H9 (cell line): ENCODE measurements at regions not wholly inside any gene's neighbourhood (a gene's known extent, or its start where the extent isn't known, plus 50 kb on each side); places are given as distances from the start of the nearest gene placed in this dataset.
"Not testable (repeated sequence)": the region's sequence is repeated elsewhere in the genome, so short reads cannot be mapped to it uniquely, and the experiment has no call there.

Experiments
- DNase-seq: peaks from one replicate; pipeline ENCODE4 v3.0.0-alpha.2; 2017
- H2AFZ ChIP-seq: one replicate; pipeline ENCODE4 v1.6.1; 2013; ENCODE audit warnings: mild to moderate bottlenecking, low read length, control low read depth, moderate library complexity
- H2AK5ac ChIP-seq: 2 replicates; pipeline ENCODE4 v1.6.1; 2013; ENCODE audit warnings: low read length, control low read depth, mixed read lengths; ENCODE audit not compliant: insufficient read length
- H2BK120ac ChIP-seq: one replicate; pipeline ENCODE4 v1.6.1; 2013; ENCODE audit warnings: low read depth, mild to moderate bottlenecking, low read length, control low read depth, inconsistent platforms; ENCODE audit not compliant: poor library complexity, severe bottlenecking
- H2BK12ac ChIP-seq: 2 replicates; pipeline ENCODE4 v1.6.1; 2013; ENCODE audit warnings: low read length, control low read depth, mixed read lengths, low read depth; ENCODE audit not compliant: insufficient read length
- H2BK15ac ChIP-seq: 2 replicates; pipeline ENCODE4 v1.6.1; 2013; ENCODE audit warnings: low read depth, low read length, control low read depth
- H2BK20ac ChIP-seq: one replicate; pipeline ENCODE4 v1.6.1; 2013; ENCODE audit warnings: low read depth, mild to moderate bottlenecking, low read length, control low read depth, inconsistent platforms; ENCODE audit not compliant: poor library complexity, severe bottlenecking
- H2BK5ac ChIP-seq: 2 replicates; pipeline ENCODE4 v1.6.1; 2013; ENCODE audit warnings: low read length, control low read depth, mixed read lengths; ENCODE audit not compliant: insufficient read length
- H3K14ac ChIP-seq: 2 replicates; pipeline ENCODE4 v1.6.1; 2013; ENCODE audit warnings: low read length, control low read depth; ENCODE audit not compliant: insufficient read depth
- H3K18ac ChIP-seq: 2 replicates; pipeline ENCODE4 v1.6.1; 2013; ENCODE audit warnings: low read depth, mild to moderate bottlenecking, mixed read lengths, low read length, control low read depth; ENCODE audit not compliant: insufficient read length
- H3K23ac ChIP-seq: 2 replicates; pipeline ENCODE4 v1.6.1; 2013; ENCODE audit warnings: low read length, control low read depth, mixed read lengths, low read depth; ENCODE audit not compliant: insufficient read length
- H3K23me2 ChIP-seq: 2 replicates; pipeline ENCODE4 v1.6.1; 2013; ENCODE audit warnings: low read depth, mild to moderate bottlenecking, mixed read lengths, low read length, control low read depth; ENCODE audit not compliant: insufficient read length, poor library complexity, severe bottlenecking
- H3K27ac ChIP-seq: 2 replicates; pipeline ENCODE4 v1.5.1; 2013; ENCODE audit warnings: low read length, control low read depth, mixed read lengths, low read depth; ENCODE audit not compliant: insufficient read length
- H3K27me3 ChIP-seq: 2 replicates; pipeline ENCODE4 v1.6.1; 2013; ENCODE audit warnings: low read length, control low read depth, inconsistent platforms; ENCODE audit not compliant: insufficient read depth
- H3K4ac ChIP-seq: 2 replicates; pipeline ENCODE4 v1.6.1; 2013; ENCODE audit warnings: low read depth, mild to moderate bottlenecking, control low read depth, inconsistent platforms, low read length, moderate library complexity
- H3K4me1 ChIP-seq: 2 replicates; pipeline ENCODE4 v1.6.1; 2013; ENCODE audit warnings: low read length, control low read depth, inconsistent platforms; ENCODE audit not compliant: insufficient read depth
- H3K4me2 ChIP-seq: 2 replicates; pipeline ENCODE4 v1.6.1; 2013; ENCODE audit warnings: low read length, control low read depth, mixed read lengths; ENCODE audit not compliant: insufficient read length, insufficient read depth
- H3K56ac ChIP-seq: 2 replicates; pipeline ENCODE4 v1.6.1; 2013; ENCODE audit warnings: low read depth, mild to moderate bottlenecking, mixed read lengths, low read length, control low read depth; ENCODE audit not compliant: insufficient read length
- H3K79me1 ChIP-seq: 2 replicates; pipeline ENCODE4 v1.6.1; 2013; ENCODE audit warnings: low read depth, mild to moderate bottlenecking, moderate library complexity, low read length, control low read depth, inconsistent platforms; ENCODE audit not compliant: insufficient read depth, poor library complexity, severe bottlenecking
- H3K79me2 ChIP-seq: 2 replicates; pipeline ENCODE4 v1.6.1; 2013; ENCODE audit warnings: low read length, control low read depth, inconsistent platforms; ENCODE audit not compliant: insufficient read depth
- H3K9ac ChIP-seq: 2 replicates; pipeline ENCODE4 v1.6.1; 2013; ENCODE audit warnings: low read length, control low read depth, mixed read lengths; ENCODE audit not compliant: insufficient read length; ENCODE audit errors: extremely low read depth
- H3K9me3 ChIP-seq: one replicate; pipeline ENCODE4 v1.6.1; 2013; ENCODE audit warnings: low read depth, low read length, inconsistent platforms; ENCODE audit not compliant: control insufficient read depth
- H3T11ph ChIP-seq: one replicate; pipeline ENCODE4 v1.6.1; 2013; ENCODE audit warnings: mild to moderate bottlenecking, low read length, control low read depth, inconsistent platforms
- H4K20me1 ChIP-seq: one replicate; pipeline ENCODE4 v1.6.1; 2013; ENCODE audit not compliant: control insufficient read depth, insufficient read length, insufficient read depth
- H4K5ac ChIP-seq: 2 replicates; pipeline ENCODE4 v1.6.1; 2013; ENCODE audit warnings: low read depth, mild to moderate bottlenecking, mixed read lengths, low read length, control low read depth; ENCODE audit not compliant: insufficient read length
- H4K8ac ChIP-seq: replicated peaks from 2 replicates; pipeline ENCODE4 v1.6.1; 2013; ENCODE audit warnings: low read length, control low read depth, mixed read lengths, low read depth; ENCODE audit not compliant: insufficient read length
- H4K91ac ChIP-seq: 2 replicates; pipeline ENCODE4 v1.6.1; 2013; ENCODE audit warnings: low read depth, mild to moderate bottlenecking, moderate library complexity, mixed read lengths, low read length, control low read depth; ENCODE audit not compliant: insufficient read length
- H3K27ac Mint-ChIP-seq, 3 experiments: 2 replicates in 2 of 3; 3 replicates in 1 of 3; pipeline ENCODE4 v1.8.0; 2020 to 2021; ENCODE audit warnings: mixed read lengths in 3 of 3, mild to moderate bottlenecking in 1 of 3, moderate library complexity in 1 of 3
- H3K27me3 Mint-ChIP-seq: 2 replicates; pipeline ENCODE4 v1.8.0; 2021; ENCODE audit warnings: low read depth, mild to moderate bottlenecking, moderate library complexity, mixed read lengths
- H3K36me3 Mint-ChIP-seq, 3 experiments: 2 replicates in 2 of 3; 3 replicates in 1 of 3; pipeline ENCODE4 v1.8.0; 2020 to 2021; ENCODE audit warnings: low read depth in 3 of 3, mixed read lengths in 3 of 3; ENCODE audit not compliant: insufficient read depth in 1 of 3
- H3K4me1 Mint-ChIP-seq, 2 experiments: 2 replicates each; pipeline ENCODE4 v1.8.0; 2020; ENCODE audit warnings: mixed read lengths in 2 of 2
- H3K4me3 Mint-ChIP-seq, 2 experiments: 2 replicates in 1 of 2; 3 replicates in 1 of 2; pipeline ENCODE4 v1.8.0; 2020 to 2021; ENCODE audit warnings: mild to moderate bottlenecking in 2 of 2, mixed read lengths in 2 of 2, moderate library complexity in 1 of 2
- H3K9me3 Mint-ChIP-seq, 2 experiments: 2 replicates in 1 of 2; 3 replicates in 1 of 2; pipeline ENCODE4 v1.8.0; 2020; ENCODE audit warnings: mild to moderate bottlenecking in 2 of 2, mixed read lengths in 2 of 2, moderate library complexity in 1 of 2
- WGBS: extraction: QIAGEN DNeasy Blood & Tissue Kit; methylation state at CpG from one replicate; pipeline ENCODE4 v1.1.7; 2013; ENCODE audit warnings: missing lambda C conversion rate, low lambda C conversion rate, mixed read lengths; ENCODE audit not compliant: insufficient read length; ENCODE audit errors: extremely low coverage; 5-methylcytosine and 5-hydroxymethylcytosine counted together

- not testable (repeated sequence) for H3K79me2 ChIP-seq, H4K91ac ChIP-seq, H3K4me3 Mint-ChIP-seq, H2BK12ac ChIP-seq, H4K8ac ChIP-seq, H2AFZ ChIP-seq, H3K4me1 ChIP-seq, H3K36me3 Mint-ChIP-seq, H3K27me3 ChIP-seq, H3K23ac ChIP-seq, H4K20me1 ChIP-seq, H2AK5ac ChIP-seq, H3K9me3 ChIP-seq, H2BK20ac ChIP-seq, H3K9ac ChIP-seq, H3K14ac ChIP-seq, H3K56ac ChIP-seq, H3K23me2 ChIP-seq, H4K5ac ChIP-seq, H2BK15ac ChIP-seq, H3T11ph ChIP-seq, H3K27ac ChIP-seq, H2BK5ac ChIP-seq, H3K18ac ChIP-seq, H3K79me1 ChIP-seq, H3K27me3 Mint-ChIP-seq, H3K4ac ChIP-seq, H2BK120ac ChIP-seq, H3K4me1 Mint-ChIP-seq, H3K4me2 ChIP-seq
- WGBS, result no CpG with 5 or more reads among the region's 12 CpGs
- H3K27ac Mint-ChIP-seq, result peak overlapping the region in 1 of 3 experiments; percentile 54; a peak in 1 of 7 replicates
- H3K9me3 Mint-ChIP-seq, result peaks cover 10 to 11% of the 10 kb centered on the region in 2 experiments; a peak in 3 of 5 replicates
- peak; percentile 22 for DNase-seq
Measured at GRCh38 chr3:5383486-5384263, 196.2 kb downstream of the EDEM1 start.
